ENCODE measurements at regions not wholly inside any gene's neighbourhood (a gene's known extent, or its start where the extent isn't known, plus 50 kb on each side); places are given as distances from the start of the nearest gene placed in this dataset.
"Not testable (repeated sequence)": the region's sequence is repeated elsewhere in the genome, so short reads cannot be mapped to it uniquely, and the experiment has no call there.

DNA sequence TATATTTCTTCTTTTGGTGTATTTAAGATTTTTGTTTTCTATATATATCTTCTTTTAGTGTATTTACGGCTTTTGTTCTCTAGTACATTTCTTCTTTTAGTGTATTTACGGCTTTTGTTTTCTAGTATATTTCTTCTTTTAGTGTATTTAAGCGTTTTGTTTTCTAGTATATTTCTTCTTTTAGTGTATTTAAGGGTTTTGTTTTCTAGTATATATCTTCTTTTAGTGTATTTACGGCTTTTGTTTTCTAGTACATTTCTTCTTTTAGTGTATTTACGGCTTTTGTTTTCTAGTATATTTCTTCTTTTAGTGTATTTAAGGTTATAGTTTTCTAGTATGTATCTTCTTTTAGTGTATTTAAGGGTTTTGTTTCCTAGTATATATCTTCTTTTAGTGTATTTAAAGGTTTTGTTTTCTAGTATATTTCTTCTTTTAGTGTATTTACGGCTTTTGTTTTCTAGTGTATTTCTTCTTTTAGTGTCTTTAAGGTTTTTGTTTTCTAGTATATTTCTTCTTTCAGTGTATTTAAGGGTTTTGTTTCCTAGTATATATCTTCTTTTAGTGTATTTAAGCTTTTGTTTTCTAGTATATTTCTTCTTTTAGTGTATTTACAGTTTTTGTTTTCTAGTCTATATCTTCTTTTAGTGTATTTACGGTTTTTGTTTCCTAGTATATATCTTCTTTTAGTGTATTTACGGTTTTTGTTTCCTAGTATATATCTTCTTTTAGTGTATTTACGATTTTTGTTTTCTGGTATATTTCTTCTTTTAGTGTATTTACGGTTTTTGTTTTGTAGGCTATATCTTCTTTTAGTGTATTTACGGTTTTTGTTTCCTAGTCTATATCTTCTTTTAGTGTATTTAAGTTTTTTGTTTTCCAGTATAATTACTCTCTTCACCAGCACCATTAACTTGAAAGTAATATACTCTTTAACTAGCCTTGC lies 249.4 kb downstream of the SHOX start:
- not testable (repeated sequence) for DNase-seq

DNA sequence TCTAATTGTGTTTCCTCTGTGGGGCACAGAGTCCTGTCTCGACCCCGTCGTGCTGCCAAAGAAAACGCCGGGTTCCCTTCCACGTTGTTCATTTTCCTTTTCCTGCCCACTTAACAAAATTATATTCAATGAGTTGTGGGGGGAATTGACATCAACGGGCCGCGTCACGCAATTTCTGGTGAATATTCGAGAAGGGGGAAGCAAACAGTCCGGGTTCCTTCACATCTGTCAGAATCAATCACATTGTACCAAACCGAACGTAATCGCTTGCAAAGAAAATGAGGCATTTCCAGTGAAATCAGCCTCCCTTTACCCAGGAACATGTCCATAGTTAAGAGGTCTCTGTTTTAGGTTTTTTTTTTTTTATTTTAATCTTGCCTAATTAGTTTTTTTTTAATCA lies 243.5 kb downstream of the SHOX start:
- no peak for DNase-seq

DNA sequence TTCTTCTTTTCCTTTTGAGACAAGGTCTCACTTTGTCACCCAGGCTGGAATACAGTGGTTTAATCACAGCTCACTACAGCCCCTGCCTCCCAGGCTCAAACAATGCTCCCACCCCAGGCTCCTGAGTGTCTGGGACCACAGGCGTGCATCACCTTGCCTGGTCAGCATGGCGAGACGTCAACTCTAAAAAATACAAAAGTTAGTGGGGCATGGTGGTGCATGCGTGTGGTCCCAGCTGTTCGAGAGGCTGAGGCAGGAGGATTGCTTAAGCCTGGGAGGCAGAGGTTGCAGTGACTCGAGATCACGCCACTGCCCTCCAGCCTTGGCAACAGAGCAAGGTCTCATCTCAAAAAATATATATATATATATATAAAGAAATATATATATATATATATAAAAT lies 242.4 kb downstream of the SHOX start:
- DNase-seq = no peak

DNA sequence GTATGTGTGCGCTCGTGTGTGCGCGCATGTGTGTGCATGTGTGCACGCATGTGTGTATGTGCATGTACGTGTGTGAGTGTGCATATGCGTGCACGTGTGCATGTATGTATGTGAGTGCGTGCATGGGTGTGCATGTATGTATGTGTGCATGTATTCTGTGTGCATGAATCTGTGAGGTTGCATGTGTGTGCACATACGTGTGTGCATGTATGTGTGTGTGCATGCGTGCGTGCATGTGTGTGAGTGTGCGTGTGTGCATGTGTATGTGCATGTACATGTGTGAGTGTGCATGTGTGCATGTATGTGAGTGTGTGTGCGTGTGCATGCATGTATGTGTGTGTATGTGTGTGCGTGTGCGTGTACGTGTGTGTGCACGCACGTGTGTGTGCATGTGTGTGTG lies 241.5 kb downstream of the SHOX start:
- DNase-seq = no peak

DNA sequence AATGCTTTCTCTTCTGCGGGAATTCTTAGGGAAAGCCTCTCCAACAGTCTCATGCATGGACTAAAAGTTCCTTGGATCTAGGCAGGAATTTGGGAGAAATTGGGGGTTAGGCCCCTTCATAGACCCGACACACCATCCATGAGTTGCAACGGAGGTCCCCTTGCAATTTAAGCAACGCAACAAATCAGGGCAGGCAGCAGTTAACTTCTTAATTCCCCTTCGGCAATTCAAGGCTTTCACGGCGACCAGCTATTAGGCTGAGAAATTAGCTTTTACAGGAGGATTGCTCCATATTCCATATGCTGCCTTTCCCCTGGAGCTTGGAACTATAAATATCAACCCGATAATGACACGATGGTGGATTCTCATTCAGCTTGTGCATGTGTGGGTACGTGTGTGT lies 241.0 kb downstream of the SHOX start:
- no peak for DNase-seq

DNA sequence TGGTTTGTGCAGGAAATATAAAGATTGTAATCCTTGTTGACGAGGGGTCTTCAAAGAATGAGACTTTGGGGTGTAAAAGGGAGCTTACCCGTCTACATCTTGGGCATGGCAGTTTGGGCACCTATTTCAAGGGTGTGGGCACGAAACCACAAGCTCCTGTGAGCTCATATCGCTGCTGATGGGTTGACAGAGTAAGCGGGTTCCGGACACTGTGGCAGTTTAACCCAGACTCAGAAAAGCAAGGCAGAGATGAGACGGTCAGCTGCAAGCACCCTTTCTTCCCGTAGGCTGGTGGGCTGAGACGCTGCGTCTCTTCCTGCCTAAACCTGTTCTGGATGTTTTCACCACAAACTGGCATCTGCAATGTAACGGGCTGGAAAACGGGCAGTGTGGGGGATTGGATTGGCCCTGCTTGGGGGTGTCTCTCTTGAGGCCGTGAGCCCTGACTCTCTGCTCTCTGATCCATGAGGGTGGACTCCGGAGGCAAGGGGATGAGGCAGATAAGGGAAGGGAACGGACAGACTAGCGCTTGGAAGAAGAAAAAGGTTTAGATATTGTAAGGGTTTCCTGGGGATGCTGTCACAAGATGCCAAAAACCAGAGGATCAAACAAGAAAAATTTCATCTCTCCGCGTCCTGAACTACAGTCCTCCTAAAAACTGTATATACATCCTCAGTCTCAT lies 237.5 kb downstream of the SHOX start:
- DNase-seq = no peak

DNA sequence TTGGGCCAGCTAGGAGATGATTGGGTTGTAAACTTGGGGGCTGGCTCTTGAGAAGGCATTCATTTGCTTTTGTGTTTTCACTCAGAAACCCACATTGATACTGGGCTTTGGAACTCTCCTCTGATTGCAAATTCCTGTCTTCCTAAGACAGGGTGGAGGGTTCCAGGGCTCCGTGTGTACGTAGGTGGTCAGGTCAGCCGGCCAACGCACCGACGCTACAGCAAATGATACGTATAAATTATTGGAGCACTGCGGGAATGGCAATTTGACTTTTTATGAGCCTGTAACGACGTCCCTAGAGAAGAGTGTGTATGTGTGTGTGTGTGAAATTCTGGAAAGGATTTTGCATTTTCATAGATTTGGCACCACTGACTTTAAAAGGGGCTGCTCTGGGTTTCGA lies 236.9 kb downstream of the SHOX start:
- no peak for DNase-seq

DNA sequence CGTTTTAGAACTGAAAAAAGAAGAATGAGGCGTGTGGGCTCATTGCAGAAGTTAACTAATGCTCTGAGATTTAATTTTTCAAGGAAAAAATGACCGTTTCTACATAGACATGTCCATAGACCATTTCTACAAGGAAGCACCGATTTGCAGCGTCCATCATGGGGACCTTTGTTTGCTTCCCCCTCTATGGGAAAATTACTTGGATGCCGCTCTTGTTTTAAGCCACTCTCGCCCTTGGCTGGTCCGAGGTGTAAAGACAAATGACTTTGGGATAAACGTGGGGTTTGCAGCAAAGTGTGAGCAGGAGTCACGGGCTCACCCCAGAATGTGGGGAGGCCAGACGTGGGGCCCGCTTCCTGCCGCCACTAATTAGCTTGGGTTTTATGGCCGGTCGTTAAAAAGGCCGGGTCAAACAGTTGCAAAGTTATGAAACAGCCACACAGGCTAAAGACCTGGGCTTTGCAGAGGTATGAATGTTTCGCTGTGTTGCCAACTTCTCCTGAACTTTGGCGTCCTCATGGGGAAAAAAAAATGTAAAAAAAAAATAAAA lies 235.9 kb downstream of the SHOX start:
- no peak for DNase-seq

DNA sequence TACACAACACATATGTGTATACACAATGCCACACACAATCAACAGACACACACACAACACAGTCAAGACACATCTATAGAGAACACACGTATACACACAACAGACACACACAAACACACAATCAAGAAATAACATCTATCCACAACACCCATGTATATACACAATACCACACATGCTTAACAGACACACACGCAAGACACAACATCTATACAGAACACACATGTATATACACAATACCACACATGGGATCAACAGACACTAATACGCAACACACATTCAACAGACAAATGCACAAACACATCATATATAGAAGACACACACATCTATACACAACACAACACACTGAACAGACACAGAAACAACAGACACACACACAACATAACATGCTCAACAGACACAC lies 234.8 kb downstream of the SHOX start:
- DNase-seq = no peak

DNA sequence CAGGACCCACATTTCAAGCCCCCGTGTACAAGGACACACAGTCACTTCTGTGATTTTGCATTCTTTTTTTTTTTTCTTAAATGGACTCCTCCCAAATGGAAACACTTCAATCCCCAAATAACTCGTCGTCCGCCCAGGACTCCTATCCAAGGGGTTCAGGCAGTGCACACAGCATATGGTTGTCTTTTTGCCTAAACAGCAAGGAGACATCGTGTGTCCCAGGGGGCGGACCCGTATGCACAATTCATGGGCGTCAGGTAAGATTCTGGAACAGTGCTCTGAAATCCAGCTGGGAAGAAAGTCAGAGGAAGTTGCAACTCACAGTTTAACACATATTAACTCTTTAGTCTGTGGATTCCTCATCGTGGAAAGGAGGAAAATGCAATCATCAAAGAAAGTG lies 231.3 kb downstream of the SHOX start:
- DNase-seq = no peak

DNA sequence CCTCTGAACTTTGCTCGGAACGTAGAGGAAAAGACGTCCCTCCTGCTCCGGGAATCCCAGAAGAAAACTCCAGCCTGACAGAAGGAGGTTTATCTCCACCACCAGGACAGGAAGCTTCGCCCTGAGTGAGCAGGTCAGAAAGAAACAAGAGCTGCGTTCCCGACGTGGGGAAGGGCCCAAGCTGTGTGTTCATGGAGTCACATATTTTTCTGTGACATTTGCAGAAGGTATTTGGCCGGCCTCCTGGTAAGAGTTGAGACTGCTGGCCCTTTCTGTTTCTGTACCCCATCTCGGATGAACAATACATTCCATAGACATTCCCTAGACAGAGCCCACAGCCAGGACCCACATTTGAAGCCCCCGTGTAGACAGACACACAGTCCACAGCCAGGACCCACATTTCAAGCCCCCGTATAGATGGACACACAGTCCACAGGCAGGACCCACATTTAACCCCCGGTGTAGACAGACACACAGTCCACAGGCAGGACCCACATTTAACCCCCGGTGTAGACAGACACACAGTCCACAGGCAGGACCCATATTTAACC lies 230.8 kb downstream of the SHOX start:
- no peak for DNase-seq

DNA sequence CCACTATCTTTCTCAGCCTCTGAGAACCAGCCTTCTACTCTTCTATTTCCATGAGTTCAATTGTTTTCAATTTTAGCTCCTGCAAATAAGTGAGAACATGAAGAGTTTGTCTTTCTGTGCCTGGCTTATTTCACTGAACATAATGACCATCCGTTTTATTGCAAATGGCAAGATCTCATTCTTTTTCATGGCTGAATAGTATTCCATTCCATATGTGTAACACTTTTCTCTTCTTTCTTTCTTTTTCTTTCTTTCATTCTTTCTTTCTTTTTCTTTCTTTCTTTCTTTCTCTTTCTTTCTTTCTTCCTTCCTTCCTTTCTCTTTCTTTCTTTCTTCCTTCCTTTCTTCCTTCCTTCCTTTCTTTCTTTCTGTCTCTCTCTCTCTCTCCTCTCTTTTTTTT lies 228.7 kb downstream of the SHOX start:
- DNase-seq = no peak

DNA sequence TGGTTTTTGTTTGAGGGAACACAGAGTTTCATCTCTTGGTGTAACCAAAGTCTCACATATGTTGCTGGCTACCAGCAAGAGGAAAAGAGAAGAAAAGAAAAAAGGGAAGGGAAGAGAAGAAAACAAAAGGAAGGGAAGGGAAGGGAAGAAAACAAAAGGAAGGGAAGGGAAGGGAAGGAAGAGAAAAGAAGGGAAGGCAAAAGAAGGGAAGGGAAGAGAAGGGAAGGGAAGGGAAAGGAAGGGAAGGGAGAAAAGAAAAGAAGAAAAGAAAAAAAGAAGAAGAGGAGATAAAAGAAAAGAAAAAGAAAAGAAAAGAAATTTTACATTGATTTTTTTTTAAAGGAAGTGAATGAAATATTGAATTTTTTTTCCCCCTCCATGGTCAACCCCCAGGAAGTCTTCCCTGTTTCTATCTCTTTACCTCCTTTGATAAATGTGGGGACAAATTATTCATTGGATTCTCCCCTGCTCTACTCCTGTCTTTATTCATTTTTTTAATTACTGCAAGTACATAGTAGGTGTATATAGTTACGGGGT lies 228.0 kb downstream of the SHOX start:
- DNase-seq = no peak

DNA sequence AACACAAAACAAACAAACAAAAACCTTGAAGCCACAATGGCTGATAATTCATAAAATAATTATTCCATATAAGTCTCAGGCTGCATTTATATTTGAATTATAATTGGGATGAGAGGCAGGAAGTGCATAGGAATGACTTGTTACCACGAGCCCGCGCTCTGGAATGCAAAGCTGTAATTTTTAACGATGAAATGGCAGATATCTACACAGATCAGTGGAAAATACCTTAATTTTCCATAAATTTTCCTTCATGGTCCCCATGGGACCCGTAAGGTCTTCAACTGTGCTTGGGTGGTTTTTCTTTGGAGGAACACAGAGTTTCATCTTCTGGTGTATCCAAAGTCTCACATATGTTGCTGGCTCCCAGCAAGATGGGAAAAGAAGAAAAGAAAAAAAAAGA lies 226.8 kb downstream of the SHOX start:
- no peak for DNase-seq

DNA sequence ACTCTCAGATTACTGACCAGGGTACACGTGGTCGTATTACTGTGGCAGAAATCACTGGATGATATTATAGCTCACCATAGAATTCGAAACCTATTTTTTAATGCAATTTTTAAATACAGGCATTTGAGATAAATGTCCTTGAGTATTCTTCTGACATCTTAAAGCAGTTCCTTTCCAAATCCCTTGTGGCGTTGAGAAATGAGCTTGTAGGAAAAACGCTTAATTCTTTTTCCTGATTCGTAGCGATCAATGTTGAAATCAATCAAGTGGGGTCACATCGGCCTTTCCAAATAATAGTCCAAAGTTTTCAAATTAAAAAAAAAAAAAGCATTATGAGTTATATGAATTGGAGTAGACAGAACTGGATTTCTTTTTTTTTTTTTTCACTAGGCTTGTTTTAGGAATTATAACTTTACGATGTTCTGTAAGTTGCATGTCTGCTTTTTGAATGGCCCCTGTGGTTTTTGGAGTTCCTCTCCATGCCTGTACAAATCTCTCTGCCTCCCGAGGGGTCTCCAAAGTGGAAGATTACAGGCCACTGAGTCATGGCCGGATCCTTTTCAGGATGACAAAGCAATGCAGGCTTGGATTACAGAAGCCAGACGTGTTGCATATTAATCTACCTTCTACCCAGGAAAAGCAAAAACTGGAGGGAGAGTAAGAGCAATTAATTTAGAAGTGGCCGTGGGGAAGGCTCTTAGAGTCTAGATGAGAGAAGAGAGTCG lies 226.1 kb downstream of the SHOX start:
- no peak for DNase-seq

DNA sequence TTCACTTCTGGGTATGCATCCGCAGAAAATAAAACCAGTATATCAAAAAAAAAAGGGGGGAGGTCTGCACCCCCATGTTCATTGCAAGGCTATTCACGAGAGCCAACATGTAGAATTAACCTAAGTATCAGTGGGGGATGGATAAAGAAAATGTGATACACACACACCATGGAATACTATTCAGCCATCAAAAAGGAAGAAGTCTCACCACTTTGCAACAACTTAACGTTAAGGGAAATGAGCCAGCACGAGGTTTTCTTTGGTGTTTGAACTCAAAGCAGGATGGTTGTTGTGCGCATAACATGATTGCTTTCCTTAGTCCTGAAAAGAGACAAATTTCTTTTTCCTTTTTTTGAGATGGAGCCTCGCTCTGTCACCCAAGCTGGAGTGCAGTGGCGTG lies 222.7 kb downstream of the SHOX start:
- DNase-seq = no peak

DNA sequence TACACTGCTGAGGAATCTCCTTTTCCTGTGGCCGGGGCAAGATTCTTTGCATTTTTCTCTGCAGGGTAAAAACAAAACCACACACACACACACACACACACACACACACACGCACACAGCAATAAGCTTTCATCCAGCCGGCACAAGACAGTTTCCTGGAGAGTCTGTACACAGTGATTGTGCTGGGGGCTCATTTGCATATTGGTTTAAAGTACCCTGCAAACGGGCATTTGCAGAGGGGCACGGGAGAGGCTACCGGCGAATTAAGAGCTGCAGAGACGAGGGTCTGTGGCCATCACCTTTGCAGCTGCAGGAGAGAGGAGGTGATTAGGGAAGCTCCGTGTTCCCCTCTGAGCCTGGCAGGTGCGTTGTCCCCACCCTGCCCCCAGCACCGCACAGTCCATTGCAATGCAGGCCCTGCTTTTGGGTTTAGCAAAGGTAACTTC lies 219.9 kb downstream of the SHOX start:
- no peak for DNase-seq

DNA sequence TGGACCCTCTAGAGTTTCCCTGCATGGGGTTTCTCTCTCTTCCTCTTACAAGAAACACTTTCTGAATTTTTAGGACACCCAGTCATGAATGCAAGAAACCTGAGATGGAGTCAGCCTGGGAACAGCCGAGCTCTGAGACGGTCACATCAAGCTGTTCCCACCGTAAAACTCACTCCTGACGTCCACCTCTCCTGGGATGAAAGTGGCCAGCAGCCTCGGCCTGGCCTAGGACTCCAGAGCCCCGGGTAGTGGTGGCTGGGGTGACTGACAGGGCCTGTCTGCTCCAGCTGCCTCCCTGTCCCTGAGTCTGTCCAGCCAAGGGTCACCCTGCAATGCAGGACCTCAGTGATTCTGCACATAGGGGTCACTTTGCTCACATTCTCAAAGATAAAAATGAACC lies 217.8 kb downstream of the SHOX start:
- no peak for DNase-seq

DNA sequence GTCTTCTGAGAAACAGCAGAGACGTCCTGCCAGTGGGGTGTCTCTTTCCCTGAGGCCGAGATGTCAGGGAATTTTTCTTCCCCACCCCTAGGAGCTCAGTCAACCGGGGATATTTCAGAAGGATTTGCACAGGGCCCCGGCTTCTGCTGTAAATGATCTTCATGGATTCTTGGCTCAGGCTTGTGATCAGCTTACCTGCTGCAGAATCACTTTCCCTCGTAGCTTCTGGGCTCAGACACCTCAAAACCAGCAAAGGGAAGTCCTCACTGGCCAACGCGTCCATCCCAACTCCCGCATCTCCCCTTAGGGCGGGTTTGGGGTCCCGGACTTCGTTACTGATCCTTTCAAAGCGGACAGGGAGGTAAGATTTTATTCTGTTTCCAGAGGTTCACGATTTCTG lies 212.7 kb downstream of the SHOX start:
- no peak for DNase-seq

DNA sequence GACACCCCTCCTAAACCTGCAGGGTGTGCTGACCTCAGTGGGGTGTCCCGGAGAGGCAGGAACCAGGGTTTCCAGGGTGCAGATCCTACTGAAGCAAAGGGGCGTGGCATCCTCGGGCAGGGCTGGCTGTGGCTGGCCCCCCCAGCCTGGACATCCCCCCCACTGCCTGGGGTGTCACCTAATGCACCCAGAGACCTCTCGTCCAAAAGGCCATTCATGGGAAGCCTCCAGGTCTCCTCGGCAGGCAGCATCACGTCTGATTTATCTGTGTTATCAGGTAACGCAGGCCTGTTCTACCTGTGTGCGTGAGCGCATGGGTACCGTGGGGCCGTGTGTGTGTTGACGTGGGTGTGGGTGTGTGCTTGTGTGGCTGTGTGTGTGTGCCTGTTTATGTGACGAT lies 210.0 kb downstream of the SHOX start:
- no peak for DNase-seq

DNA sequence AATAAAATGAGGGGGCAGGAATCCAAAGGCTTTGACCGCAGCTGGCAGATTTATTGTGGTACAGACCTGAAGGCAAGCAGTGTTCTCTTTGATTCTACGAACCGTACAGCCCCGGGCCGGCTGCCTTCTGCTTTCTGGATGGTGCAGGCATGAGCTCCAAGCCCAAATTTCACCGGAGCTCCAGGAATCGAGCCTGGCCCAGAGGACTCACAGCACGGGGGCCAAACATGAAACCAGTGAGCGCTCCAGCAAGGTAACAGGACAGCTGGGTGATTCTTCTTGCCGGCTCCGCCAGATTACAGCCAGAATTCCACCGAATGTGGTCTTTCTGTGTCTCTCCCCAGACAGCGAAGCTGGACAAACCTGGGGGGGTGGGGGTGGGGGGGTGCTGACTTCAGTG lies 208.1 kb downstream of the SHOX start:
- not testable (repeated sequence) for DNase-seq

DNA sequence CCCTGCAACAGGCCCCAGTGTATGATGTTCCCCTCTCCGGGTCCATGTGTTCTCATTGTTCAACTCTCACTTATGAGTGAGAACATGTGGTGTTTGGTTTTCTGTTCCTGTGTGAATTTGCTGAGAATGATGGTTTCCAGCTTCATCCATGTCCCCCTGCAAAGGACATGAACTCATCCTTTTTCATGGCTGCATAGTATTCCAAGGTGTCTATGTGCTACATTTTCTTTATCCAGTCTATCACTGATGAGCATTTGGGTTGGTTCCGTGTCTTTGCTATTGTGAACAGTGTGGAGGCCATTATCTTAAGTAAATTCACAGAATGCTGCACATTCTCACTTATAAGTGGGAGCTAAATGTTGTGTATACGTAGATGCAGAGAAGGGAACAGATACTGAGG lies 205.3 kb downstream of the SHOX start:
- DNase-seq = not testable (repeated sequence)

DNA sequence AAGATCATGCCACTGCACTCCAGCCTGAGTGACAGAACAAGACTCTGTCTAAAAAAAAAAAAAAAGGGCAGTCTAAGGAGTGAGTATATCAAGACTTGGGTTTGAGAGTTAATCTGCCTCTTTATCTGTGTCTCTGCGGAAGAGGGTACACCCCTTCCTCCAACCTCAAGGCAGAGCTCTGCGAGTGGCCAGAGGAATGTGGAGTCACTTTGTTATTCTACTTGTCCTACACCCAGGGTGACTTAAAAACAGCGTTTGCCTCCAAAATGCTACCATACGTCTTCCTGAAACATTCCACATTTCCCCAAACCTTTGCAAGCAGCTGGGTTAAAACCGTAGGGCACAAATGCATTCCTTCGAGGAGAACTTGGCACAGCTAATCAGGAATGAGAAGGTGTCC lies 199.9 kb downstream of the SHOX start:
- DNase-seq = no peak
